Stimulated activated CD4-positive, alpha-beta T cell treated with anti-CD3 and anti-CD28 coated beads, Interleukin-1b, Interleukin-23, amount 100 ng/mL, for 48 hours (primary cell): ENCODE measurements at regions not wholly inside any gene's neighbourhood (a gene's known extent, or its start where the extent isn't known, plus 50 kb on each side); places are given as distances from the start of the nearest gene placed in this dataset.
"Not testable (repeated sequence)": the region's sequence is repeated elsewhere in the genome, so short reads cannot be mapped to it uniquely, and the experiment has no call there.

Experiments used
- DNase-seq: peaks from one replicate; pipeline ENCODE4 v3.0.0-alpha.2; 2020

DNA sequence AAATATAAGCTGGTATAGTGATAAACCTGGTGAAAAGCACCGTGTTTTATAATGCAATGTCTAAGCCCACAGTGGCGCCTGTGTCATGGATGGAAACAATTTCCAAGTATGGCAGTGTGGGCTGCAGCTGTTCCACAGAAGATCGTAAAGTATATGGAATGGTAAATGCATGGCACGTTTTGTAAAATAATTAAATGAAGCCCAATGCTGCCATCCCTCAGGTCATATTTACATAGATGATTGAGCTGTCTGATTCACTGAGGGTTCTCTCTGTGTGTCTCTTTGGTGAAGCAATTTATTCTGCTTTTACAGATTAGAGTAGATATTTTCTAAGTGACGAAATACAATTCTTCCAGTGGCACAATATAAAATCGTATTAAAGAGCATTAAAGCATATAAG, 164.8 kb downstream of the ASMT start:
- no peak for DNase-seq

DNA sequence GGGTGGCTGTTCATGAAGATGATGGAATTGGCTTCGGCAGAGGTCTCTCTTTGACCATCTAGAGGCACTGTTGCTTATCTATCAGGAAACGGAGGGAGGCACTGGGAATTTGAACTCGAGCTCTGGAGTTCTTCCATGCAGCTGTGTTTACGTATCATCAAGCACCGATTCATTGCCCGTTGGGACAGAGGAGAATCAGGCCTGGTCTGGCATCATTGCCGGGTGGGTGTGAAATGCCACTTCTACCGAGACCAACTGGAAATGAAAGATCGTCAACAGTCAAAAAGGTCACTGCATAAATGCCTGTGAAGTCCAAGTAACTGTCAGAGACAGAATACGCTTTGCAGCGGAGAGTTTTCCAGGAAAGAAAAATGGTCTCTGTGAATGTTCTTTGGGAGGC, 166.9 kb downstream of the ASMT start:
- DNase-seq, result no peak

DNA sequence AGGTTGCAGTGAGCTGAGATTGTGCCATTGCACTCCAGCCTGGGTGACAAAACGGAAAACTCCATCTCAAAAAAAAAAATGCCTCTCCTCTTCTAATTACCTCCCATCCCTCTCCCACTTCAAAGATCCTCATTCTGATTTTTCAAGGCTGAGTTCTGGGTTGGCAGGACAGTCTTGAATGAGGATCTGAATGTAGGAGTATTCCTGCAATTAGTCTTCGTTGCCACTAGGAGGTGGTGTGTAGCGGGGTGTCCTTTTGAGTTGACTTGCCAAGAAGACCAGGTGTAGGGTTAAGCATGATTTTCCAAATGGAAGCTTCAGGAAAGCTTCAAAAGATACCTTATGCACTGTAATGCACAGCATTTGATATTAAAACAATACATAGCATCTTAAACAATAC, 169.9 kb downstream of the ASMT start:
- no peak for DNase-seq

DNA sequence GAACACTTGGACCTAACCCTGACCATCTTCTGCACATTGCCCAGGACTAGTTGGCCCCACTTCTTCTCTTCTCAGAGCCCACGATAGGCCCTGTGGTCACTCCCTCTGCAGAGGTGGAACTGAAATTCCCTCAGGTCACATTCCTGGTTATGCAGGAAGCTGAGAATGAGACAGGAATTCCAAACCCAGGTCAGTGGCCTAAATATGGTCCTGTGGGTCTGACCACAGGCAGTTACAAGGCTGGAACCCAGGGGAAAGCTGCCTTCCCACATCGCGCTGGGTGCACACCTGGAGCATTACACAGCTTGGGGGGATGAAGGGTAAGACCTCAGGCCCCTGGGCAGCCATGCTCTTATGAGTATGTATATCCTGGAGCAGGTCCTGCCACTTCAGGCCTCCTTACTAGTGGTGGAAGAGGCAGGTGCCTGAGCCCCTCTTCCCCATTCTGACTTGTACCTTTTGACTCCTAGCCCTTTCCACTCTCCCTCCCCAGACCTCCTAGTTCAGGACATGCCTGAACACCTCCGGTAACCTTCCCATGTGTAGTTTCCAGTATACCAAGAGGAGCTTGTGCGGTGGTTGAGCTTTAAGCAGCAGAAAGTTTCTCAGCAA, 173.5 kb downstream of the ASMT start:
- DNase-seq, result no peak

DNA sequence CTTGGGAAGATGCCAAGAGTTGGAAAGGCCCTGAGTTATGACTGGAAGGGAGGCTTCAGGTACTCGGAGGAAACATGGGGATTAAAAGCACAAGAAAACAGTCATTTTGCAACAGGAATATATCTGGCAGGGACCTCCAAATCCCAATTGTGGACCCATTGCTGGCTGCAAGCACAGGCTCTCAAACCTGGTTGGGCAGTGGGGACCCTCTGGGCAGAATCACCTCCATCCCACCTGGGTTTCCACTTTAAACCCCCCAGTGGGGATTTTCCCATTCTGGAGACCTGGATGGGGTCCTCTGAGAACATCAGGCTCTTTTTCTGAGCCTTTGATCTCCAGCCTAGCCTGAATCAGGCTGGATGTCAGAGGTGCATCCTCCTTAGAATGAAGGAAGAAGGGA, 177.8 kb downstream of the ASMT start:
- no peak for DNase-seq

DNA sequence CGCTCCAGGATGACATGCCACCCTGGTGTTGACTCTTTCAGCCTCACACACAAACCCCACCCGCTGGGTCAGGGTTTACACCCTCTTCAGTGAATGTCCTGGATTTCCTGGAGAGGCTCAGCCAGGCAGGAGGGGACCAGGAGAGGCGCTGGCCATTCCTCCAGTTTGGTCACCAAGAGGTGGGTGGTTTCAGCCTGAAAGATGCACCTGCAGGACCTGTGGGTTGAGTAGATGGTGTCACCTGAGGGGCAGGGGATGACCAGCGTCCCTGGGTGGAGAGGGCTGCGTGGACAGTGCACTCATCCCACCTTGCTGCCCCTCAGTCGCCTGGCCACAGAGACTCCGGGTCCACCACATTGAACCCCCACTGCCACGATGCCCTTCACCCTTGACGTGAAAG, 179.7 kb downstream of the ASMT start:
- no peak for DNase-seq

DNA sequence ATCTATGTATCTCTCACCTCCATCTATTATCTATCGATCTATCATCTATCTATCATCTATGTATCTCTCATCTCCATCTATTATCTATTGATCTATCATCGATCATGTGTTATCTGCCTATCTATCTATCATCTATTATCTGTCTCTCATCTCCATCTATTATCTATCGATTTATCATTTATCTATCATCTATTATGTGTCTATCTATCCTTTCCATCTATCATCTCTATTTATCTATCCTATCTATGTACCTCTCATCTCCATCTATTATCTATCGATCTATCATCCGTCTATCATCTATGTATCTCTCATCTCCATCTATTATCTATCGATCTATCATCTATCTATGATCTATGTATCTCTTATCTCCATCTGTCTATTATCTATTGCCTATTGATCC, 188.1 kb downstream of the ASMT start:
- no peak for DNase-seq

DNA sequence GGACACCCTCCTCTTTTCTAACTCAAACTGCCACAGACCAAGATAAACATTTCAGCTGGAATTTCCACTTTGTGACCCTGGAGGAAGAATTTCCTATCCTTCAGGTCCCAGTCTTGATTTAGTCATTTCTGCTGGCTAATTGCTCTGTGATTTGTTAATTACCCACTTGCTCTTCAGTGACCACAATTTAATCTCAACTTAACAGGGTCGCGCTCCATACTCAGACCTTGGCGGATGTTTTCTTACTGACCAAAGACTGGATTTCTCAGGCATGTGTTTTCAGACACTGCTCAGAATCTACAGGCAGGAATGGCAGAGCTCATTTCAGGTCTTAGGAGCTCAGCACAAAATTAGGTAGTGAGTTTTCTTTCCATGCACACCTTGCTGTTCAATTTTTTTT, 188.9 kb downstream of the ASMT start:
- no peak for DNase-seq

DNA sequence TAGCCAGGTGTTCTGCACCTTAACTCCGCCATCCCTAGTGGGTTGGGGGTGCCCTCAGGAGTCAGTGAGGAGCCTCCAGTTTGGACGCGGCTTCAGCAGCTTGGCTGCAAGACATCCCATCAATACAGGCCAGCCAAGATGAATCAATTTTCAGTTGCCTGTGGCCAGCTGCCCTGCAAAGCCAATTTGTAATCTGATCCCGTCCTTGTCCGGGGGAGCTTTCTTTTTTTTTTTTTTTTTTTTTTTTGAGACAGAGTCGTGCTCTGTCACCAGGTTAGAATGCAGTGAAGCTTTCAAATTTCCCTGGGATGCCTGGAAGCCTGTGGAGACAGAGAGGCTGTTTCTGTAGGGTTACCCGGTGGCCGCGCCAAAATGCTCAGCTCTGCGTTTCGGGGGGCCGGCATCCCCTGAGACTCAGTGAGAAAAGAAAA, 192.5 kb downstream of the ASMT start:
- DNase-seq, result no peak

DNA sequence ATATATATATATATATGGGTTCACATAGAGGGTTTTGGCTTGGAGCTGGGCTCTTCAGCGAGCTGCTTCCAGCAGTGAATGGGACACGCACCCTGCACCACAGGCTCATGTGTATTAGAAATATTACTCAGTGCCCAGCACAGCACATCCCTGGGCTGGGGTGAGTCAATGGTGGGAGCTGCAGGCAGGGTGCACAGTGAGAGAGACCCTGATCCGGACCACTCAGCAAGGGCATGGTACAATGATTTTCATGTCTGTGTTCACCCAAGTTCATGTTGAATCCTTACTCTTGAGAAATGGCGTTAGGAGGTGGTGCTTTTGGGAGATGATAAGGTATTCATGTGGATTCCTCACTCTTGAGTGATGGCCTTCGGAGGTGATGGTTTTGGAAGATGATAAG, 194.7 kb downstream of the ASMT start:
- no peak for DNase-seq

DNA sequence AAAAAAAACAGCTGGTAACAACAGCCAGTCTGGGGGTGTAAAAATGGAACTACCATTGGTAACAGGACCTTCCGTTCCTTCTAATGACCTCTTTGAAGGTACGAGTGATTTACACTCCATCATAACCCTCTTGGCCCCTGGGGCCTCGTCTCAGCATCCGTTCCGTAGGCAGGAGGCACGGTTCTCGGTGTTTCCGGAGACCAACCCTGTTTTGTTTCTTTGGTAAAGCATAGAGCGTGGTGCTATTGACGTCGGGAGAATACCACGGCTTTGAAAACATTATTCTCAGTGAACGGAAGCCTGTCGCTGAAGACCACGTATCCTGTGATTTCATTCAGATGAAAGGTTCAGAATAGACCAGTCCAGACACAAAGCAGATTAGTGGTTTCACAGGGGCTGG, 198.9 kb downstream of the ASMT start:
- DNase-seq, result no peak

DNA sequence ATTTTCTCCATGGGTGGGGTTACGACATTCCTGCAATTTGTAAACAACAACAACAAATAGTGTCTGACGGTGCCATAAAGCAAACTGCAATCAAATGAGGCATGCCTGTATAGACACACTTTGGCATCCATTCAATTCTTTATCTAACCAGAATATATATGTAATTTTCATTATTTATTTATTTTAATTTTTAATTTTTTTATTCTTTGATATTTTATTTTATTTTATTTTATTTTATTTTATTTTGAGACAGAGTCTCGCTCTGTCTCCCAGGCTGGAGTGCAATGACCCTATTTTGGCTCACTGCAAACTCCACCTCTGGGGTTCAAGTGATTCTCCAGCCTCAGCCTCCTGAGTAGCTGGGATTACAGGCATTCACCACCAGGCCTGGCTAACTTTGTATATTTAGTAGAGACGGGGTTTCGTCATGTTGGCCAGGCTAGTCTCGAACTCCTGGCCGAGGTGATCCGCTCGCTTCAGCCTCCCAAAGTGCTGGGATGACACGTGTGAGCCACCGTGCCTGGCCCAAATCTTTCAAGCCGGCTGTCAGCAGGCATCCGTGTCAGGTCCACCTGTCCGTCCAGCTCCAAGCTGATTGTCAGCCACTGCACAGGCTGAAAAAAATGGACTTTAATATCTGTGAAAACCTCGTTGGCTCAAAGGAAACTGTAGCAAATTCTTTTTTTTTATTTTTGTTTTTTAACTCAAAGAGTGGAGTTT, 200.8 kb downstream of the ASMT start:
- no peak for DNase-seq

DNA sequence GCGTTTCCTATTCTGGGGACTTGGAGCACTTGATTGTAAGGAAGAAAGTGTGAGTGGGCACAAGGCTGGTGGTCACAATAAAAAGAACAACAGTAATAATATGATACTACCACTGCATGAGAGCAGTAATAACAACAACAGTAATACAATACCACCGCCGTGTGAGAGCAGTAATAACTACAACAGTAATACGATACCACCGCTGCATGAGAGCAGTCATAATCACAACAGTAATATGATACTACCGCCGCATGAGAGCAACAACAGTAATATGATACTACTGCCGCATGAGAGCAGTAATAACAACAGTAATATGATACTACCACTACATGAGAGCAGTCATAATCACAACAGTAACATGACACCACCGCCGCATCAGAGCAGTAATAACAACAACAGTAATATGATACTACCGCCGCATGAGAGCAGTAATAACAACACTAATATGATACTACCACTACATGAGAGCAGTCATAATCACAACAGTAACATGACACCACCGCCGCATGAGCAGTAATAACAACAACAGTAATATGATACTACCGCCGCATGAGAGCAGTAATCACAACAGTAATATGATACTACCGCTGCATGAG, 201.6 kb downstream of the ASMT start:
- not testable (repeated sequence) for DNase-seq

DNA sequence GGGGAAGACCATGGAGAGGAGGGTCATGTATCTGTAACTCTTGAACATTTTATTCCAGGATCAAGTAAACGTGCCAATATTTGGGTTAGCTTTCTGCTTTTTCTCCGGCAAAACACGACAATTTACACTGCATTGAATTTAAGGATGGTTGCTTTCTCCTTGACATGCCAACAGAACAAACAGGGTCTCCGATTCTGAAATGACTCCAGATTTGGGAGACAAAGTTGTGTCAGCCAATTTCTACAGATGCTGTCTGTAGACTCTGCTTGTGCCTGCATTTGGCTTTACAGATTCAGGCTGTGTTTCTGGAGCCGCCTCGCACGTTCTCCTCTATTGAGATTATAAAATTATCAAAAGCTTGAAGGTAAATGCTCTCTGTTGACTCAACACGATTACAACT, 207.0 kb downstream of the ASMT start:
- DNase-seq, result no peak

DNA sequence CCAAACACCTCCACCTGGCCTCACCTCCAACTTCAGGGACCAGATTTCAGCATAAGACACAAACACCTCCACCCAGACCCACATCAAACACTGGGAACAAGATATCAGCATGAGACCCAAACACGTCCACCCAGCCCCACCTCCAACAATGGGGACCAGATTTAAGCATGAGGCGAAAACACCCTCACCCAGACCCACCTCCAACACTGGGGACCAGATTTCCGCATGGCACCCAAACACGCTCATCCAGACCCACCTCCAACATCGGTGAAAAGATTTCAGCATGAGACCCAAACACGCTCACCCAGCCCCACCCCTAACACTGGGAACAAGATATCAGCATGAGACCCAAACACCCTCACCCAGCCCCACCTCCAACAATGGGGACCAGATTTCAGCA, 210.0 kb downstream of the ASMT start:
- no peak for DNase-seq

DNA sequence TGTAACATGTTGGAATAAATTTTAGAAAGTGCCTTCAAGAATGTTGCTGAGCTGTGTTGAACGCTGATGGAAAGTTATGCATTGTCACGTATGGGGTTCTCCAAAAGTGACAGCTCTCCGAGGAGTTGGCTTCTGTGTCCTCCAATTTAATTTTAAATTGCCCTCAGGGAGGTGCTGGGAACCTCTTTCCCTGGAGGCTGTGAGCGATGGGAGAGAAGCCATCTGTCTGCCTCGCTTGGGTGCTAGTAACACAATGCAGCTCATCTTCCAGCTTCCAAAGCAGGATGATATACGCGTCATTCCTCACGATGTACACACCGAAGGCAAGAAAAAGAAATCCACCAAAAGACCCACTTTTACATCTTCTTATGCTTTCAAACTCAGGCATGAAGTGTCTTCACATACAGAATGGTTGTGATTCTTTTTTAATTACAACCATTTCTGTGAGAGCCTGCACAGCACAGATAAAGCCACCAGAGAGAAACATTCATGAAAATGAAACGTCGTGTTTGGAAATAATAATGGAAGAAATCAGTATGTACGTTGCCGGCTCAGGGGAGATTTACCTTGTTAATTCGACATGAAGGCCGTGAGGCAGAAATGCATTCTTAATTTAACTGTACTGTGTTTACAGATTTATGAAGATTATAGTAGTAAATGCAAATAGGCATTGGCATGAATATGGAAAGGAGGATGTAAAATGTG, 218.9 kb downstream of the ASMT start:
- DNase-seq, result no peak

DNA sequence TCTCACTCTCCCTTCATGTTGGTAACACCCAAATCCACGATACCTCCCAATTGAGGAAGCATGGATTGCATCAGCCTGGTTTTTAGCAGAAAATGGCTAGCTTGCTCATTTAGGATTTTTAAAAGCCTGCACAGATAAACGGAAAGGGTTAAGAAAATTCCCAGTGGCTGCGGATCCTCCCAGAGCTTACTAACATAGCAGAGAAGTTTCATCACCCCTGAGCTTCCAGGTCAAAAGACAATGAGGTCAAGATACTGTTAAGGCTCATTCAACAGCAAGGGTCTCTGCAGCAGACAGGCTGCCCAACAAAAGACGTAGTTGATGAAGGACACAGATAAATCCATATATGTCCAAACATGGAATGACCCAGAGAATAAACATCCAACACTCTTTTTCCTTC, 220.2 kb downstream of the ASMT start:
- DNase-seq, result no peak

DNA sequence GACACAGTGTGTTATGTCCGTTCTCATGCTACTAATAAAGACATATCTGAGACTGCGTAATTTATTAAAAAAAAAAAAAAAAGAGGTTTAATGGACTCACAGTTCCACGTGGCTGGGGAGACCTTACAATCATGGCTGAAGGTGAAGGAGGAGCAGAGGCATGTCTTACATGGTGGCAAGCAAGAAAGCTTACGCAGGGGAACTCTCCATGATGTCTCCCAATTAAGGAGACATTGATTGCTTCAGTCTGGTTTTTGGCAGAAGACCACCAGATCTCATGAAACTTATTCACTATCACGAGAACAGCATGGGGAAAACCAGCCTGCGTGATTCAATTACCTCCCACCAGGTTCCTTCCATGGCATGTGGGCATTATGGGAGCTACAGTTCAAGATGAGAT, 221.8 kb downstream of the ASMT start:
- no peak for DNase-seq

DNA sequence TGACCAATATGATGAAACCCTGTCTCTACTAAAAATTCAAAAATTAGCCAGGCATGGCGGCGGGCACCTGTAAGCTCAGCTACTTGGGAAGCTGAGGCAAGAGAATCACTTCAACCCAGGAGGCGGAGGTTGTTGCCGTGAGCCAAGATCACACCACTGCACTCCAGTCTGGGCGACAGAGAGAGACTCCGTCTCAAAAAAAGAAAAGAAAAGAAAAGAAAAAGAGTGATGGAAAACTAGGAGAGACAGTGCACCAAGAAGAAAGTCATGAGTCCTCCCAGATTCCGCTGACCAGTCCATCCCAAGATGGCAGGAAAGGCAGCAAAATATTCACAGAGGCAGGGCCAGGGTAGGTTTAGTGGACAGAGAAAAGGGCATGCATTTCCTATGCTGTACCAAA, 226.9 kb downstream of the ASMT start:
- DNase-seq, result no peak

DNA sequence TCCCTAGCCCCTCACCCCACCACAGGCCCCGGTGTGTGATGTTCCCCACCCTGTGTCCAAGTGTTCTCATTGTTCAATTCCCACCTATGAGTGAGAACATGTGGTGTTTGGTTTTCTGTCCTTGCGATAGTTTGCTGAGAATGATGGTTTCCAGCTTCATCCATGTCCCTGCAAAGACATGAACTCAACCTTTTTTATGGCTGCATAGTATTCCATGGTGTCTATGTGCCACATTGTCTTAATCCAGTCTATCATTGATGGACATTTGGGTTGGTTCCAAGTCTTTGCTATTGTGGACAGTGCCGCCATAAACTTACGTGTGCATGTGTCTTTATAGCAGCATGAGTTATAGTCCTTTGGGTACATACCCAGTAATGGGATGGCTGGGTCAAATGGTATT, 232.1 kb downstream of the ASMT start:
- not testable (repeated sequence) for DNase-seq

DNA sequence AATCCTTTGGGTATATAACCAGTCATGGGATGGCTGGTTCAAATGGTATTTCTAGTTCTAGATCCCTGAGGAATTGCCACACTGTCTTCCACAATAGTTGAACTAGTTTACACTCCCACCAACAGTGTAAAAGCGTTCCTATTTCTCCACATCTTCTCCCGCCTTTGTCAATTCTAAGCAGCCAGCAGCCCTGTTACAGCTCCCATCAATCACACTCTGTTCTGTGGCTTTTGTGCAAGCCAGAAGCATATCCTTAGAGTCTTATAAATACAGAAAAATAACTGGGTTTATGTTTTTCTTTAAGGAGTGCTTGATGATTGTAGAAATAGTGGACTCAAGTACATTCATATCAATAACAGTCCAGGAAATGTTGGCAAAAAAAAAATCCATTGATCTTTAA, 232.9 kb downstream of the ASMT start:
- not testable (repeated sequence) for DNase-seq

DNA sequence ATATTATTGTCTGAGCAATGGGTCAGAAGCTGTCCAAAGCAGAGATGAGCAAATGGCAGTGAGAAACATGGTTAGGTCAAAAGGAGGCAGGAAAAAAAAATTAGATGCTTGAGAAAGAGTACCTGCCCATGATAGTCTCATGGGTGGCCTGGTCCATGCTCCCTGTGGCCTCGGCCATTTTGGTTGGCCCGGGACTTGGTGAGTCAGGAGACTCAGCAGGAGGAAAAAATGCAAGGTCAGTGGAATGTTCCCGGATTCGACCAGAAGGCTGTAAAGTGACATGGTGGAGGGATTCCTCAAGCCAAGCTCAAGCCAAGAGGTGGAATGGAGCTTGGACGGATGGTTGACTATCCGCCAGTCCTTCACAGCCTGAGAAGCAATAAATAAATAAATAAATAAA, 236.7 kb downstream of the ASMT start:
- DNase-seq, result no peak

DNA sequence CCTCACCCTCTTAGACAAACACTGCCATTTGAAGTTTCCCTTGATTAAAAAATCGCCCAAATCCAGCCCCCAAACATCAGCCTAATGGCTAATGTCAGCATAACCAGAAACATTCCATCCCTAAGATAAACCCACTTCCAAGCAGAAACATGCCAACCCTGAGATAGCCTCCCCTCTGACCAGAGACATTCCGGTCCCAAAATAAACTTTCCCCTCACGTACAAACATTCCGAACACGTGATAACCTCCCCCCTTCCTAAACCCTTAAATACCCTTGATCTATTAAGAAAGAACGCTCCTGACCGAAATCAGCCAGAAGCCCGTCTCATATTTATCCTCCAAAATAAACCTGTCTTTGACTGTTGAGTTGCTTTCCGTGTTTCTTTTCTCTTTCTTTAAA, 237.2 kb downstream of the ASMT start:
- DNase-seq, result no peak

DNA sequence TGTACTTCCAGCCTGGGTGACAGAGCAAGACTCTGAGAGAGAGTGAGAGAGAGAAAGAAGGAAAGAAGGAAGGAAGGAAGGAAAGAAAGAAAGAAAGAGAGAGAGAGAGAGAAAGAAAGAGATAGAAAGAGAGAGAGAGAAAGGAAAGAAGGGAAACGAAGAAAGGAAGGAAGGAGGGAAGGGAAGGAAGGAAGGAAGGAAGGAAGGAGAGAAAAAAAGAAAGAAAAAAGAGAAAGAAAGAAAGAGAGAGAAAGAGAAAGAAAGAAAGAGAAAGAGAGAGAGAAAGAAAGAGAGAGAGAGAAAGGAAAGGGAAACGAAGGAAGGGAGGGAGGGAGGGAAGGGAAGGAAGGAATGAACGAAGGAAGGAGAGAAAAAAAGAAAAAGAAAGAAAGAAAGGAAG, 238.6 kb downstream of the ASMT start:
- DNase-seq, result no peak
